SKM-1 treated with dmso at 0.1 percent for 144 hours (cell line): ENCODE measurements at regions not wholly inside any gene's neighbourhood (a gene's known extent, or its start where the extent isn't known, plus 50 kb on each side); places are given as distances from the start of the nearest gene placed in this dataset.
A peak's percentile ranks its signal among the peaks of the same experiment; 100 is the strongest.

Experiments
- DNase-seq: peaks from one replicate; lab custom pipeline; 2025; ENCODE audit not compliant: unreplicated experiment; lab: John Stamatoyannopoulos, UW

DNA sequence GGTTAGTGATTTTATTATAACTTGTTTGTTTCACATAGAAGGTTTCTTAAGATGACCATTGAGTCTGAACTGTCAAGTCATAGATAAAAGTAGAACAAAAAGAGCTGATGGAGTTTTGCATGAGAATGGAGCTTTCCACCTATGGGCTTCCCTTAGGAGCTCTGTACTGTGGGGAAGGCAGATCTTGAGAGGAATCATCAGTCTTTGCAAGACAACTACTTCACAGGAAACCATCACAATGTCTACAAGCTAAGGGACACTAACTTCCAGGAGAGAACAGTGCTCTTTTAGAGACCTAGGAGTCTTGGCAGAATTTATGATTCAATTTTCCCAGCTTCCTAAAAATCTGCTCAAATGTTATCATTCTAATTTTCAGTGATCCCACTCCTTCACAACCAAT, 78.2 kb downstream of the FBXO5 start:
- DNase-seq = no peak

DNA sequence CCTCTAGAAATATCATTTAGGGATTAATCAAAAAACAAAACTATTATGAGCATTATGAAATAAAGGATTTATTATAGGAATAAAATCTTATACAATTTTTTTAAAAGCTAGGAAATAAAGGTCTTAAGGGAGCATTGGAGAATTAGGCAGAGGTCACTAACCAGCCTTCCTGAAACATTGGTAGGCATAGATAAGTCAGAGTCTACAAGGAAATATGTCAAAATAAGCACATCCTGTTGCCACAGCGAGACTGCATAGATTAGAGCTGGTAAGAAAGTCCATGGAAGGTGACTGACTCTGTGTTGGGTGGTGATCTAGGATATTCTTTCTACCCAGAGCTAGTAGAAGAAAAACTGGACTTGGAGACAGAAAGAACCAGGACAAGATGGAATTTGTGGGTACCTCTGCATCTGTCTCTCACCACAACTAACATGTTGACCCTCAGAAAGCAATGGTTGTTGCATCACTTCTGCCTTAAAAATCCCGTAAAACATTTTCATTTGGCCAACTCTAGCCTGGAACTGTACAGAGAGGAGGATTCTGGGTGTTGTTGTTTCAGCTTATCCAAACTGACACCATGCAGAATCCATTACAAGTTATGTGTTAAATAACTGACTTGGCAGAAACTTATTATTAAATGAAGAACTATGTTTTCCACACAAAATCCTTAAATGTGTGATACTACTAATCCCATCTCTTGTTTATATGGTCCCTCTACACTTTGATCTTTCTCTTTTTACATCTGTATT, 77.1 kb downstream of the FBXO5 start:
- DNase-seq = peak; percentile 38

DNA sequence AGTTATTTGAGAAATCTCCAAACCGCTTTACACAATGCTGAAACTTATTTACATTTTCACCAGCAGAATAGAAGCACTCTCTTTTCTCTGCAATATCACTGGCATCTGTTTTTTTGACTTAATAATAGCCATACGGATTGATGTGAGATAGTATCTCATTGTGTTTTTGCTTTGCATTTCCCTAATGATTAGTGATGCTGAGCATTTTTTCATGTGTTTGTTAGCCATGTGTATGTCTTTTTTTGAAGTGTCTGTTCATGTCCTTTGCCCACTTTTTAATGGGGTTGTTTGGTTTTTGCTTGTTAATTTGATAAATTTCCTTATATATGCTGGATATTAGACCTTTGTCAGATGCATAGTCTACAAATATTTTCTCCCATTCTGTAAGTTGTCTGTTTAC, 73.6 kb downstream of the FBXO5 start:
- DNase-seq = no peak

DNA sequence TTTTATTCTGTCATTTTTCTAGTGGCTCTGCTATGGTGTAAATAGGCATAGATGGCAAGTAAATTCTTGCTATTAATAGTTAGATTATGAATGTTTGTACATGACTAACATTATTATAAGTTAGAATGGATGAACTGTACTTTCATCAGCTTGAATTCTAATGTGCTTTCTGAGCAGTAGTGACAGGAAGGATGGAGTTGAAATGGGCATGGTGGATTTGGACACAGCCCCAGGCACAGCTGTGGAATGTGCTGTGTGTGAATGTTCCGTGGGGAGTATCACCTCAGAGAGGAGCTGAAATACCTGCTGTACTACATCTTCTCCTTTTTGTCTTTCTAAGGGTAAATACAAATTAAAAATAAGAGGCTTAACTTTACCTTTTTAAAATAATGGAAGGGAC, 66.8 kb downstream of the FBXO5 start:
- DNase-seq = no peak

DNA sequence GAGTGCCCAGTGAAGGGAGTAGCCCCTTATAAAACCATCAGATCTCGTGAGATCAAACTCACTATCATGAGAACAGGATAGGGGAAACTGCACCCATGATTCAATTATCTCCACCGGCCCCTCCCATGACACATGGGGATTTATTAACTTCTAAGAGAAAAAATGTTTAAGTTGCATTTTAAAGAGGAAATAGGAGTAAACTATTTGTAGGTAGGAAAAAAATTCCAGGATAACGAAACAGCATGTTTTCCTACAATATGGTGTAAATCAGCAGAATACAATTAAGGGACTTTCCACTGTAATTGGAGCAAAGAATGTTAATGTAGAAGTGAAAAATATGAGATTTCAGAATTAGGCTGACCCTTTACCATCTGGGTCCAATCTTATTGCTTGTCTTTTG, 63.9 kb downstream of the FBXO5 start:
- DNase-seq = no peak

DNA sequence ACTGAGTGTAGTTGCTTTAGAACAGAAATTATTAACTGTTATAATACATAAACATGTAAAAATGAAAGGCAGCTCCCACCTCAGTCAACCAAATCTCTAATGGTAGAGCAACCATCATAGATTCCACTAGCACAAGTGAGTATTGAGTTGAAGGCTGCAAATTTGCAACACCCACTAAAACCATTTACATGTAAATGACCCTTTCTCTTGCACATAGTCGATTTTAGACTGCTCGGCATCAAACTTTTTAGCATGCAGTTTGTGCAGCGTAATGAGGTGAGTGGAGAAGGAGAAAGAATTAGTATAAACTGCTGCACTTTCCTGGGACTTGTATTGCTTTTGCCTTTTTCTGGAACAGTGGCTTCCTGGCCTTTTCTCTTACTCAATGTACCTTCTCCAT, 62.8 kb downstream of the FBXO5 start:
- DNase-seq = no peak
